Caco-2 (cell line): ENCODE measurements at regions not wholly inside any gene's neighbourhood (a gene's known extent, or its start where the extent isn't known, plus 50 kb on each side); places are given as distances from the start of the nearest gene placed in this dataset.
"Not testable (repeated sequence)": the region's sequence is repeated elsewhere in the genome, so short reads cannot be mapped to it uniquely, and the experiment has no call there.

Experiments used
- BruUV-seq: library from RNA; stranded (reverse); fragments of 400-500 nt; replicated peaks from 2 replicates; lab custom pipeline; 2021; lab: Mats Ljungman, UMichigan
- CTCF ChIA-PET: fragments of 300-600 bp; sonication (Branson Sonifier 250); formaldehyde crosslinking; loops from one replicate; lab custom pipeline; 2022; ENCODE audit warnings: antibody characterized with exemption; lab: Charles Lee
- POLR2A ChIA-PET: fragments of 300-600 bp; sonication (Branson Sonifier 250); formaldehyde crosslinking; loops from one replicate; lab custom pipeline; 2022; ENCODE audit warnings: antibody characterized with exemption; lab: Charles Lee
- DNase-seq, 2 experiments: peaks; one replicate each; pipeline versions ENCODE4 v3.0.0 to v3.0.0-alpha.2; 2020 to 2022
- H3K27me3 ChIP-seq: replicated peaks from 2 replicates; pipeline ENCODE4 v1.6.0; 2011; ENCODE audit warnings: low read length; ENCODE audit not compliant: control insufficient read depth, insufficient read depth
- H3K36me3 ChIP-seq: 2 replicates; pipeline ENCODE4 v1.5.1; 2011; ENCODE audit warnings: low read length; ENCODE audit not compliant: control insufficient read depth, insufficient read depth
- H3K4me1 ChIP-seq: fragments of 250-450 bp; sonication (Bioruptor Pico); 2 replicates; pipeline ENCODE4 v1.5.1; 2020; ENCODE audit warnings: mild to moderate bottlenecking
- H3K4me3 ChIP-seq: 2 replicates; pipeline ENCODE4 v1.5.1; 2011; ENCODE audit warnings: low read depth, mild to moderate bottlenecking, control low read depth, low read length
- H3K9me3 ChIP-seq: fragments of 250-450 bp; sonication (Bioruptor Pico); 2 replicates; pipeline ENCODE4 v1.5.1; 2020; ENCODE audit warnings: mild to moderate bottlenecking, moderate library complexity
- H3K27ac Mint-ChIP-seq: one replicate; pipeline ENCODE4 v1.8.0; 2022; ENCODE audit warnings: mixed read lengths; ENCODE audit not compliant: unreplicated experiment
- H3K27me3 Mint-ChIP-seq: one replicate; pipeline ENCODE4 v1.8.0; 2022; ENCODE audit warnings: mixed read lengths; ENCODE audit not compliant: insufficient read depth, unreplicated experiment
- H3K36me3 Mint-ChIP-seq: one replicate; pipeline ENCODE4 v1.8.0; 2022; ENCODE audit warnings: mild to moderate bottlenecking, mixed read lengths; ENCODE audit not compliant: insufficient read depth, unreplicated experiment
- H3K4me1 Mint-ChIP-seq: one replicate; pipeline ENCODE4 v1.8.0; 2022; ENCODE audit warnings: low read depth, mixed read lengths; ENCODE audit not compliant: unreplicated experiment
- H3K4me3 Mint-ChIP-seq: one replicate; pipeline ENCODE4 v1.8.0; 2022; ENCODE audit warnings: mild to moderate bottlenecking, moderate library complexity, mixed read lengths; ENCODE audit not compliant: unreplicated experiment
- H3K9me3 Mint-ChIP-seq: one replicate; pipeline ENCODE4 v1.8.0; 2022; ENCODE audit warnings: mixed read lengths; ENCODE audit not compliant: unreplicated experiment
- CTCF ChIP-seq, 2 experiments: fragments of 200-600 bp in 1 of 2; IDR thresholded peaks; 1 replicate in 1 of 2; 2 replicates in 1 of 2; pipeline versions ENCODE4 v1.5.1 to v1.8.0; 2011 to 2022; ENCODE audit warnings: antibody characterized with exemption in 1 of 2, control low read depth in 1 of 2, inconsistent platforms in 1 of 2, low read depth in 1 of 2, low read length in 1 of 2, mild to moderate bottlenecking in 1 of 2, moderate library complexity in 1 of 2; ENCODE audit not compliant: insufficient read depth in 1 of 2, severe bottlenecking in 1 of 2, unreplicated experiment in 1 of 2
- intact Hi-C: fragments of 100-400 bp; cut with micrococcal nuclease; formaldehyde crosslinking; loops from one replicate; pipeline ENCODE4 v1.10.0; 2022; ENCODE audit not compliant: unreplicated experiment

GRCh38 chr3:196134691-196135090, 52.8 kb upstream of the TFRC start:
- CTCF ChIA-PET: no interaction called here

GRCh38 chr3:196133869-196134268, 52.0 kb upstream of the TFRC start:
- intact Hi-C loops, H3K36me3 ChIP-seq, H3K4me3 ChIP-seq, H3K4me1 Mint-ChIP-seq, H3K4me3 Mint-ChIP-seq, H3K4me1 ChIP-seq, H3K36me3 Mint-ChIP-seq, H3K27me3 Mint-ChIP-seq, CTCF ChIA-PET, H3K9me3 ChIP-seq, H3K27me3 ChIP-seq, BruUV-seq, H3K27ac Mint-ChIP-seq, H3K9me3 Mint-ChIP-seq, DNase-seq: not testable (repeated sequence)
- POLR2A ChIA-PET: interaction anchor here (0.6 kb wide), 1 partner anchor 41 kb away, joined by 3 read pairs; no protein-coding TSS in a partner anchor

More at GRCh38 chr3:196134691-196135090, 52.8 kb upstream of the TFRC start:
- no peaks in the 10 kb centered on the region for H3K27me3 Mint-ChIP-seq
- H3K4me3 Mint-ChIP-seq: no peak overlapping the region
- H3K36me3 Mint-ChIP-seq: no peaks in the 10 kb centered on the region
- no peak for DNase-seq
- no peak overlapping the region for H3K4me3 ChIP-seq
- no peak overlapping the region for H3K27ac Mint-ChIP-seq
- peaks cover 13% of the 10 kb centered on the region for H3K4me1 ChIP-seq
- POLR2A ChIA-PET: no interaction called here
- no peaks in the 10 kb centered on the region for H3K9me3 Mint-ChIP-seq
- no TSS peak for BruUV-seq
- no peaks in the 10 kb centered on the region for H3K9me3 ChIP-seq
- peaks cover 12% of the 10 kb centered on the region for H3K4me1 Mint-ChIP-seq
- H3K36me3 ChIP-seq: no peaks in the 10 kb centered on the region
- H3K27me3 ChIP-seq: no peaks in the 10 kb centered on the region
- intact Hi-C loops: no loop called here
- TF ChIP-seq CTCF (IDR thresholded peaks at IDR 0.05; ENCODE audit: insufficient read depth in 1 of 2, low read depth in 1 of 2, low read length in 1 of 2, severe bottlenecking in 1 of 2, unreplicated experiment in 1 of 2): no peak

GRCh38 chr3:196131921-196132320, 50.0 kb upstream of the TFRC start:
- peaks cover 12% of the 10 kb centered on the region; the same call in 1 of the 2 replicates for H3K4me1 ChIP-seq
- Mint-ChIP-seq H3K27ac (no peak overlapping the region), H3K4me3 (no peak overlapping the region), H3K9me3 (no peaks in the 10 kb centered on the region), H3K36me3 (peaks cover 5% of the 10 kb centered on the region), H3K4me1 (no peaks in the 10 kb centered on the region), H3K27me3 (no peaks in the 10 kb centered on the region)
- intact Hi-C loops: no loop called here
- H3K36me3 ChIP-seq: no peaks in the 10 kb centered on the region
- H3K4me3 ChIP-seq: no peak overlapping the region
- BruUV-seq: no TSS peak
- ChIA-PET CTCF (no interaction called here), POLR2A (no interaction called here)
- no peak for DNase-seq
- TF ChIP-seq CTCF (IDR thresholded peaks at IDR 0.05; ENCODE audit: insufficient read depth in 1 of 2, low read depth in 1 of 2, low read length in 1 of 2, severe bottlenecking in 1 of 2, unreplicated experiment in 1 of 2): no peak
- no peaks in the 10 kb centered on the region for H3K27me3 ChIP-seq
- H3K9me3 ChIP-seq: no peaks in the 10 kb centered on the region
